PC-9 (cell line): ENCODE measurements at regions not wholly inside any gene's neighbourhood (a gene's known extent, or its start where the extent isn't known, plus 50 kb on each side); places are given as distances from the start of the nearest gene placed in this dataset.
"Not testable (repeated sequence)": the region's sequence is repeated elsewhere in the genome, so short reads cannot be mapped to it uniquely, and the experiment has no call there.

Source experiments
- CTCF ChIP-seq: fragments of 200-600 bp; sonication (generic); conservative IDR thresholded peaks from 2 replicates; pipeline ENCODE4 v1.6.1; 2017; ENCODE audit warnings: mixed run types, antibody characterized with exemption, mild to moderate bottlenecking, moderate library complexity
- EZH2 ChIP-seq: fragments of 200-600 bp; sonication (generic); IDR thresholded peaks from 2 replicates; pipeline ENCODE4 v1.8.0; 2017; ENCODE audit warnings: antibody characterized with exemption, low read depth

- not testable (repeated sequence) for TF ChIP-seq CTCF, EZH2
These were observed 59.2 kb upstream of the LRRC37A2 start for GRCh38 chr17:46453077-46453476.
